Uterus (tissue), 2 donors: ENCODE measurements at regions not wholly inside any gene's neighbourhood (a gene's known extent, or its start where the extent isn't known, plus 50 kb on each side); places are given as distances from the start of the nearest gene placed in this dataset.

Source experiments
- POLR2A ChIP-seq, 2 donors: fragments of 450-650 bp; IDR thresholded peaks; one replicate each; pipeline ENCODE4 v1.6.1; 2016; ENCODE audit warnings: antibody characterized with exemption in 2 of 2, mild to moderate bottlenecking in 1 of 2, moderate library complexity in 1 of 2
- TF ChIP-seq, protein P1 (sequence below), 4 experiments: fragments of 200-600 bp in 2 of 4; fragments of 450-650 bp in 2 of 4; sonication (generic) in 2 of 4; IDR thresholded peaks; one replicate each; pipeline ENCODE4 v1.5.1; 2016 to 2019; ENCODE audit warnings: antibody characterized with exemption in 4 of 4, mild to moderate bottlenecking in 2 of 4, moderate library complexity in 1 of 4

GRCh38 chr14:27242874-27243273 is 645.0 kb upstream of the NOVA1 start:
- TF ChIP-seq POLR2A (IDR thresholded peaks at IDR 0.05) = no peak
- TF ChIP-seq, protein P1, sequence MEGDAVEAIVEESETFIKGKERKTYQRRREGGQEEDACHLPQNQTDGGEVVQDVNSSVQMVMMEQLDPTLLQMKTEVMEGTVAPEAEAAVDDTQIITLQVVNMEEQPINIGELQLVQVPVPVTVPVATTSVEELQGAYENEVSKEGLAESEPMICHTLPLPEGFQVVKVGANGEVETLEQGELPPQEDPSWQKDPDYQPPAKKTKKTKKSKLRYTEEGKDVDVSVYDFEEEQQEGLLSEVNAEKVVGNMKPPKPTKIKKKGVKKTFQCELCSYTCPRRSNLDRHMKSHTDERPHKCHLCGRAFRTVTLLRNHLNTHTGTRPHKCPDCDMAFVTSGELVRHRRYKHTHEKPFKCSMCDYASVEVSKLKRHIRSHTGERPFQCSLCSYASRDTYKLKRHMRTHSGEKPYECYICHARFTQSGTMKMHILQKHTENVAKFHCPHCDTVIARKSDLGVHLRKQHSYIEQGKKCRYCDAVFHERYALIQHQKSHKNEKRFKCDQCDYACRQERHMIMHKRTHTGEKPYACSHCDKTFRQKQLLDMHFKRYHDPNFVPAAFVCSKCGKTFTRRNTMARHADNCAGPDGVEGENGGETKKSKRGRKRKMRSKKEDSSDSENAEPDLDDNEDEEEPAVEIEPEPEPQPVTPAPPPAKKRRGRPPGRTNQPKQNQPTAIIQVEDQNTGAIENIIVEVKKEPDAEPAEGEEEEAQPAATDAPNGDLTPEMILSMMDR (IDR thresholded peaks at IDR 0.05) = no peak
